ENCODE measurements at regions not wholly inside any gene's neighbourhood (a gene's known extent, or its start where the extent isn't known, plus 50 kb on each side); places are given as distances from the start of the nearest gene placed in this dataset.

- no peak overlapping the region for H3K4me3 ChIP-seq (ENCODE audit: low read depth, low read length)
- DNase-seq (ENCODE audit: low read depth), result no peak
- peak; percentile 34 for TF ChIP-seq CTCF (conservative IDR thresholded peaks at IDR 0.05; ENCODE audit: low read depth, low read length)
Measured at GRCh38 chr16:65684230-65684629, 562.4 kb upstream of the CDH11 start.

GRCh38 chr16:65681406-65681805 is 559.5 kb upstream of the CDH11 start:
- DNase-seq (ENCODE audit: low read depth), result no peak
- no peak for TF ChIP-seq CTCF (conservative IDR thresholded peaks at IDR 0.05; ENCODE audit: low read depth, low read length)
- H3K4me3 ChIP-seq (ENCODE audit: low read depth, low read length), result no peak overlapping the region

- no peak overlapping the region for H3K4me3 ChIP-seq (ENCODE audit: low read depth, low read length)
- no peak for TF ChIP-seq CTCF (conservative IDR thresholded peaks at IDR 0.05; ENCODE audit: low read depth, low read length)
- DNase-seq (ENCODE audit: low read depth), result no peak
Measured at GRCh38 chr16:65679785-65680184, 557.9 kb upstream of the CDH11 start.

- DNase-seq (ENCODE audit: low read depth), result peak; percentile 48
- no peak overlapping the region for H3K4me3 ChIP-seq (ENCODE audit: low read depth, low read length)
- no peak for TF ChIP-seq CTCF (conservative IDR thresholded peaks at IDR 0.05; ENCODE audit: low read depth, low read length)
Measured at GRCh38 chr16:65675161-65675560, 553.3 kb upstream of the CDH11 start.

GRCh38 chr16:65672960-65673359 is 551.1 kb upstream of the CDH11 start:
- H3K4me3 ChIP-seq (ENCODE audit: low read depth, low read length), result no peak overlapping the region
- no peak for TF ChIP-seq CTCF (conservative IDR thresholded peaks at IDR 0.05; ENCODE audit: low read depth, low read length)
- DNase-seq (ENCODE audit: low read depth), result peak; percentile 58

GRCh38 chr16:65671071-65671470 is 549.2 kb upstream of the CDH11 start:
- TF ChIP-seq CTCF (conservative IDR thresholded peaks at IDR 0.05; ENCODE audit: low read depth, low read length), result no peak
- DNase-seq (ENCODE audit: low read depth), result no peak
- no peak overlapping the region for H3K4me3 ChIP-seq (ENCODE audit: low read depth, low read length)

GRCh38 chr16:65668064-65668595 is 546.3 kb upstream of the CDH11 start:
- no peak for DNase-seq (ENCODE audit: low read depth)
- no peak for TF ChIP-seq CTCF (conservative IDR thresholded peaks at IDR 0.05; ENCODE audit: low read depth, low read length)
- H3K4me3 ChIP-seq (ENCODE audit: low read depth, low read length), result no peak overlapping the region

Data from choroid plexus epithelial cell (primary cell).